22Rv1 (cell line): ENCODE measurements at regions not wholly inside any gene's neighbourhood (a gene's known extent, or its start where the extent isn't known, plus 50 kb on each side); places are given as distances from the start of the nearest gene placed in this dataset.

Experiments
- CTCF ChIP-seq: fragments of 450-650 bp; IDR thresholded peaks from 2 replicates; pipeline ENCODE4 v1.5.1; 2017; ENCODE audit warnings: mild to moderate bottlenecking
- ZFX ChIP-seq: fragments of 450-650 bp; IDR thresholded peaks from 2 replicates; pipeline ENCODE4 v1.6.1; 2017; ENCODE audit warnings: antibody characterized with exemption, borderline replicate concordance

- TF ChIP-seq CTCF, result no peak
- no peak for TF ChIP-seq ZFX
These were observed 115.6 kb upstream of the CDYL start for GRCh38 chr6:4660377-4661321.
